NB4 (cell line): ENCODE measurements at regions not wholly inside any gene's neighbourhood (a gene's known extent, or its start where the extent isn't known, plus 50 kb on each side); places are given as distances from the start of the nearest gene placed in this dataset.

Source experiments
- CTCF ChIP-seq: IDR thresholded peaks from one replicate; pipeline ENCODE4 v1.5.1; 2012; ENCODE audit warnings: low read depth, low read length
- MYC ChIP-seq: IDR thresholded peaks from 2 replicates; pipeline ENCODE4 v1.6.1; 2011; ENCODE audit warnings: low read depth, low read length
- POLR2A ChIP-seq: IDR thresholded peaks from 2 replicates; pipeline ENCODE4 v1.6.1; 2011; ENCODE audit warnings: mild to moderate bottlenecking; ENCODE audit not compliant: insufficient read length; ENCODE audit errors: extremely low read depth
- TF ChIP-seq, protein P1 (sequence below): IDR thresholded peaks from 2 replicates; pipeline ENCODE4 v1.6.1; 2011; ENCODE audit warnings: low read depth, low read length

GRCh38 chr1:115229016-115229415, 109.0 kb downstream of the NGF start:
- TF ChIP-seq CTCF (no peak), POLR2A (no peak), MYC (no peak)
- TF ChIP-seq, protein P1, sequence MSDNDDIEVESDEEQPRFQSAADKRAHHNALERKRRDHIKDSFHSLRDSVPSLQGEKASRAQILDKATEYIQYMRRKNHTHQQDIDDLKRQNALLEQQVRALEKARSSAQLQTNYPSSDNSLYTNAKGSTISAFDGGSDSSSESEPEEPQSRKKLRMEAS: no peak
